Suppressor macrophage (primary cell): ENCODE measurements at regions not wholly inside any gene's neighbourhood (a gene's known extent, or its start where the extent isn't known, plus 50 kb on each side); places are given as distances from the start of the nearest gene placed in this dataset.
A peak's percentile ranks its signal among the peaks of the same experiment; 100 is the strongest.
"Not testable (repeated sequence)": the region's sequence is repeated elsewhere in the genome, so short reads cannot be mapped to it uniquely, and the experiment has no call there.

Source experiments
- DNase-seq, 4 experiments: peaks; one replicate each; pipeline ENCODE4 v3.0.0-alpha.2; 2020 to 2022

- DNase-seq, result no peak
Measured at GRCh38 chr13:34369931-34370330, 552.0 kb downstream of the RFC3 start.

GRCh38 chr13:34371108-34371507 is 553.2 kb downstream of the RFC3 start:
- no peak for DNase-seq

- DNase-seq, result no peak
Measured at GRCh38 chr13:34371645-34372395, 553.9 kb downstream of the RFC3 start.

GRCh38 chr13:34372581-34372980 is 554.6 kb downstream of the RFC3 start:
- no peak for DNase-seq

GRCh38 chr13:34376483-34376882 is 558.5 kb downstream of the RFC3 start:
- no peak for DNase-seq

- DNase-seq, result no peak
Measured at GRCh38 chr13:34381228-34381627, 560.8 kb upstream of the NBEA start.

GRCh38 chr13:34383728-34384127 is 558.3 kb upstream of the NBEA start:
- no peak for DNase-seq

GRCh38 chr13:34386229-34386628 is 555.8 kb upstream of the NBEA start:
- not testable (repeated sequence) for DNase-seq

- DNase-seq, result no peak
Measured at GRCh38 chr13:34391076-34391475, 551.0 kb upstream of the NBEA start.

GRCh38 chr13:34401696-34402095 is 540.4 kb upstream of the NBEA start:
- DNase-seq, result no peak

- no peak for DNase-seq
Measured at GRCh38 chr13:34405410-34406181, 536.5 kb upstream of the NBEA start.

- no peak for DNase-seq
Measured at GRCh38 chr13:34408640-34409039, 533.4 kb upstream of the NBEA start.

GRCh38 chr13:34409496-34410182 is 532.4 kb upstream of the NBEA start:
- no peak for DNase-seq

GRCh38 chr13:34410678-34411077 is 531.4 kb upstream of the NBEA start:
- DNase-seq, result no peak

GRCh38 chr13:34411177-34411576 is 530.9 kb upstream of the NBEA start:
- no peak for DNase-seq

- no peak for DNase-seq
Measured at GRCh38 chr13:34411894-34412293, 530.2 kb upstream of the NBEA start.

- no peak for DNase-seq
Measured at GRCh38 chr13:34412295-34412694, 529.8 kb upstream of the NBEA start.

GRCh38 chr13:34412817-34413375 is 529.2 kb upstream of the NBEA start:
- peak in 2 of 4 experiments; percentile 2 to 3 for DNase-seq

- no peak for DNase-seq
Measured at GRCh38 chr13:34413538-34414210, 528.4 kb upstream of the NBEA start.

GRCh38 chr13:34414616-34415015 is 527.5 kb upstream of the NBEA start:
- no peak for DNase-seq

GRCh38 chr13:34416971-34417380 is 525.1 kb upstream of the NBEA start:
- no peak for DNase-seq

GRCh38 chr13:34417896-34418295 is 524.2 kb upstream of the NBEA start:
- DNase-seq, result no peak

GRCh38 chr13:34419025-34419424 is 523.0 kb upstream of the NBEA start:
- no peak for DNase-seq
